DND-41 (cell line): ENCODE measurements at regions not wholly inside any gene's neighbourhood (a gene's known extent, or its start where the extent isn't known, plus 50 kb on each side); places are given as distances from the start of the nearest gene placed in this dataset.

Experiments
- ATAC-seq: fragments of 200-7000 bp; cut with Tn5 transposase; 3 replicates; pipeline ENCODE4 v1.9.1; 2021; ENCODE audit warnings: low read depth; ENCODE audit not compliant: insufficient read depth
- DNase-seq: peaks from one replicate; pipeline ENCODE4 v3.0.0-alpha.2; 2020
- H2AFZ ChIP-seq: 2 replicates; pipeline ENCODE4 v1.6.0; 2012; ENCODE audit warnings: low read depth, low read length
- H3K27ac ChIP-seq: 2 replicates; pipeline ENCODE4 v1.5.1; 2012; ENCODE audit warnings: low read length, inconsistent platforms
- H3K27me3 ChIP-seq: fragments of 200-600 bp; sonication (generic); 2 replicates; pipeline ENCODE4 v1.6.0; 2012; ENCODE audit warnings: low read length, mild to moderate bottlenecking, inconsistent platforms; ENCODE audit not compliant: insufficient read depth, poor library complexity
- H3K36me3 ChIP-seq: 2 replicates; pipeline ENCODE4 v1.5.1; 2012; ENCODE audit warnings: low read length, inconsistent platforms; ENCODE audit not compliant: insufficient read depth
- H3K4me1 ChIP-seq: 2 replicates; pipeline ENCODE4 v1.5.1; 2012; ENCODE audit warnings: mild to moderate bottlenecking, low read length; ENCODE audit not compliant: insufficient read depth
- H3K4me2 ChIP-seq: 2 replicates; pipeline ENCODE4 v1.6.0; 2012; ENCODE audit warnings: mild to moderate bottlenecking, moderate library complexity, low read length, inconsistent platforms; ENCODE audit not compliant: insufficient read depth
- H3K4me3 ChIP-seq, 2 experiments: fragments of 200-600 bp in 1 of 2; shearing (Covaris generic) in 1 of 2; 2 replicates each; pipeline ENCODE4 v1.5.1; 2012 to 2016; ENCODE audit warnings: inconsistent platforms in 2 of 2, low read length in 2 of 2, mild to moderate bottlenecking in 2 of 2, low read depth in 1 of 2, moderate library complexity in 1 of 2
- H3K79me2 ChIP-seq: 2 replicates; pipeline ENCODE4 v1.6.0; 2012; ENCODE audit warnings: low read length, inconsistent platforms; ENCODE audit not compliant: insufficient read depth
- H3K9ac ChIP-seq: 2 replicates; pipeline ENCODE4 v1.6.0; 2012; ENCODE audit warnings: low read depth, mild to moderate bottlenecking, inconsistent platforms, low read length, moderate library complexity
- H3K9me3 ChIP-seq: 2 replicates; pipeline ENCODE4 v1.5.1; 2012; ENCODE audit warnings: low read length, moderate library complexity, mild to moderate bottlenecking, inconsistent platforms; ENCODE audit not compliant: insufficient read depth, severe bottlenecking
- H4K20me1 ChIP-seq: 2 replicates; pipeline ENCODE4 v1.6.0; 2012; ENCODE audit warnings: low read length; ENCODE audit not compliant: insufficient read depth
- EZH2 ChIP-seq: IDR thresholded peaks from 3 replicates; pipeline ENCODE4 v1.6.1; 2012; ENCODE audit warnings: borderline replicate concordance, low read depth, mild to moderate bottlenecking, moderate library complexity, low read length, inconsistent platforms; ENCODE audit not compliant: severe bottlenecking
- TF ChIP-seq, protein P1 (sequence below): IDR thresholded peaks from 2 replicates; pipeline ENCODE4 v1.5.1; 2012; ENCODE audit warnings: borderline replicate concordance, low read length, moderate library complexity, mild to moderate bottlenecking; ENCODE audit not compliant: poor library complexity, severe bottlenecking; ENCODE audit errors: extremely low read depth

GRCh38 chr6:105808571-105808970, 277.6 kb upstream of the PRDM1 start:
- Histone ChIP-seq H3K79me2 (no peaks in the 10 kb centered on the region), H3K27me3 (no peaks in the 10 kb centered on the region), H3K36me3 (no peaks in the 10 kb centered on the region), H3K27ac (peak overlapping the region; percentile 94), H3K9me3 (no peaks in the 10 kb centered on the region), H3K4me1 (peaks cover 88% of the 10 kb centered on the region), H3K4me2 (peak overlapping the region; percentile 51), H4K20me1 (no peaks in the 10 kb centered on the region), H3K4me3 (peak overlapping the region in 1 of 2 experiments; percentile 33; a peak in 1 of 4 replicates), H3K9ac (peak overlapping the region; percentile 51), H2AFZ (peak overlapping the region; percentile 45)
- TF ChIP-seq EZH2, result no peak
- TF ChIP-seq, protein P1, sequence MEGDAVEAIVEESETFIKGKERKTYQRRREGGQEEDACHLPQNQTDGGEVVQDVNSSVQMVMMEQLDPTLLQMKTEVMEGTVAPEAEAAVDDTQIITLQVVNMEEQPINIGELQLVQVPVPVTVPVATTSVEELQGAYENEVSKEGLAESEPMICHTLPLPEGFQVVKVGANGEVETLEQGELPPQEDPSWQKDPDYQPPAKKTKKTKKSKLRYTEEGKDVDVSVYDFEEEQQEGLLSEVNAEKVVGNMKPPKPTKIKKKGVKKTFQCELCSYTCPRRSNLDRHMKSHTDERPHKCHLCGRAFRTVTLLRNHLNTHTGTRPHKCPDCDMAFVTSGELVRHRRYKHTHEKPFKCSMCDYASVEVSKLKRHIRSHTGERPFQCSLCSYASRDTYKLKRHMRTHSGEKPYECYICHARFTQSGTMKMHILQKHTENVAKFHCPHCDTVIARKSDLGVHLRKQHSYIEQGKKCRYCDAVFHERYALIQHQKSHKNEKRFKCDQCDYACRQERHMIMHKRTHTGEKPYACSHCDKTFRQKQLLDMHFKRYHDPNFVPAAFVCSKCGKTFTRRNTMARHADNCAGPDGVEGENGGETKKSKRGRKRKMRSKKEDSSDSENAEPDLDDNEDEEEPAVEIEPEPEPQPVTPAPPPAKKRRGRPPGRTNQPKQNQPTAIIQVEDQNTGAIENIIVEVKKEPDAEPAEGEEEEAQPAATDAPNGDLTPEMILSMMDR, result no peak
- no peak for ATAC-seq
- DNase-seq, result peak; percentile 22

- H3K4me2 ChIP-seq, result no peak overlapping the region
- H3K27me3 ChIP-seq, result no peaks in the 10 kb centered on the region
- peak overlapping the region; percentile 94 for H3K27ac ChIP-seq
- no peak overlapping the region for H2AFZ ChIP-seq
- DNase-seq, result no peak
- H3K79me2 ChIP-seq, result no peaks in the 10 kb centered on the region
- no peaks in the 10 kb centered on the region for H3K9me3 ChIP-seq
- ATAC-seq, result no peak
- H4K20me1 ChIP-seq, result no peaks in the 10 kb centered on the region
- peaks cover 86% of the 10 kb centered on the region for H3K4me1 ChIP-seq
- H3K4me3 ChIP-seq, result no peak overlapping the region
- TF ChIP-seq, protein P1, result no peak
- TF ChIP-seq EZH2, result no peak
- H3K36me3 ChIP-seq, result no peaks in the 10 kb centered on the region
- H3K9ac ChIP-seq, result no peak overlapping the region
These were observed 278.2 kb upstream of the PRDM1 start for GRCh38 chr6:105807905-105808304.

GRCh38 chr6:105806486-105806920, 279.6 kb upstream of the PRDM1 start:
- DNase-seq (no peak), ATAC-seq (no peak)
- Histone ChIP-seq H3K4me3 (no peak overlapping the region), H3K79me2 (no peaks in the 10 kb centered on the region), H3K4me2 (no peak overlapping the region), H4K20me1 (no peaks in the 10 kb centered on the region), H3K4me1 (peaks cover 72% of the 10 kb centered on the region), H3K27me3 (no peaks in the 10 kb centered on the region), H3K36me3 (no peaks in the 10 kb centered on the region), H2AFZ (no peak overlapping the region), H3K9ac (no peak overlapping the region), H3K9me3 (peaks cover 6% of the 10 kb centered on the region), H3K27ac (peak overlapping the region; percentile 33; the same call in 1 of the 2 replicates)
- no peak for TF ChIP-seq EZH2
- TF ChIP-seq, protein P1, result no peak
